Liver (tissue), 8 donors: ENCODE measurements at regions not wholly inside any gene's neighbourhood (a gene's known extent, or its start where the extent isn't known, plus 50 kb on each side); places are given as distances from the start of the nearest gene placed in this dataset.

ENCODE experiments used
- DNase-seq: peaks from one replicate; pipeline ENCODE4 v3.0.0-alpha.2; 2017; ENCODE audit warnings: low spot score
- H3K27ac ChIP-seq, 2 donors: one replicate each; pipeline ENCODE4 v1.7.0; 2013; ENCODE audit warnings: inconsistent platforms in 2 of 2, low read length in 2 of 2, control low read depth in 1 of 2, low read depth in 1 of 2, mild to moderate bottlenecking in 1 of 2
- H3K27me3 ChIP-seq, 4 donors: one replicate each; pipeline versions ENCODE4 v1.6.1 to v1.7.0; 2013; ENCODE audit warnings: low read length in 3 of 4, inconsistent platforms in 1 of 4, mild to moderate bottlenecking in 1 of 4, moderate library complexity in 1 of 4; ENCODE audit not compliant: control insufficient read depth in 4 of 4, insufficient read depth in 4 of 4
- H3K36me3 ChIP-seq, 4 donors: one replicate each; pipeline versions ENCODE4 v1.6.1 to v1.7.0; 2013; ENCODE audit warnings: low read length in 3 of 4, mild to moderate bottlenecking in 3 of 4, low read depth in 1 of 4, moderate library complexity in 1 of 4; ENCODE audit not compliant: control insufficient read depth in 4 of 4, insufficient read depth in 3 of 4
- H3K4me1 ChIP-seq, 4 donors: one replicate each; pipeline versions ENCODE4 v1.6.1 to v1.7.0; 2013; ENCODE audit warnings: low read length in 3 of 4, mild to moderate bottlenecking in 3 of 4, moderate library complexity in 1 of 4; ENCODE audit not compliant: control insufficient read depth in 4 of 4, insufficient read depth in 4 of 4
- H3K4me3 ChIP-seq, 3 donors: one replicate each; pipeline versions ENCODE4 v1.6.1 to v1.7.0; 2013; ENCODE audit warnings: low read length in 3 of 3, control low read depth in 1 of 3, low read depth in 1 of 3, mild to moderate bottlenecking in 1 of 3
- H3K9ac ChIP-seq, 2 donors: one replicate each; pipeline ENCODE4 v1.7.0; 2013; ENCODE audit warnings: low read length in 2 of 2, mild to moderate bottlenecking in 2 of 2, moderate library complexity in 2 of 2, control low read depth in 1 of 2, low read depth in 1 of 2
- H3K9me3 ChIP-seq, 4 donors: one replicate each; pipeline versions ENCODE4 v1.6.1 to v1.7.0; 2013; ENCODE audit warnings: low read length in 3 of 4; ENCODE audit not compliant: control insufficient read depth in 4 of 4
- ATF3 ChIP-seq: IDR thresholded peaks from 2 replicates; pipeline ENCODE4 v1.6.1; 2016; ENCODE audit warnings: antibody characterized with exemption
- EGR1 ChIP-seq, 2 donors: IDR thresholded peaks; 2 replicates each; pipeline ENCODE4 v1.6.1; 2016 to 2018; ENCODE audit warnings: antibody characterized with exemption in 2 of 2, low read depth in 2 of 2
- FOXA1 ChIP-seq: IDR thresholded peaks from 2 replicates; pipeline ENCODE4 v1.6.1; 2016; ENCODE audit warnings: antibody characterized with exemption
- FOXA2 ChIP-seq: IDR thresholded peaks from 2 replicates; pipeline ENCODE4 v1.6.1; 2016; ENCODE audit warnings: antibody characterized with exemption
- HNF4A ChIP-seq, 2 donors: conservative IDR thresholded peaks; 2 replicates each; pipeline ENCODE4 v1.6.1; 2016; ENCODE audit warnings: antibody characterized with exemption in 2 of 2, mild to moderate bottlenecking in 2 of 2
- HNF4G ChIP-seq: IDR thresholded peaks from 2 replicates; pipeline ENCODE4 v1.6.1; 2016; ENCODE audit warnings: antibody characterized with exemption
- JUND ChIP-seq, 2 donors: IDR thresholded peaks; 2 replicates each; pipeline ENCODE4 v1.6.1; 2016; ENCODE audit warnings: antibody characterized with exemption in 2 of 2
- RAD21 ChIP-seq, 2 donors: IDR thresholded peaks; 2 replicates each; pipeline ENCODE4 v1.6.1; 2016; ENCODE audit warnings: antibody characterized with exemption in 2 of 2, mild to moderate bottlenecking in 2 of 2
- RXRA ChIP-seq, 2 donors: IDR thresholded peaks; 2 replicates each; pipeline ENCODE4 v1.6.1; 2017 to 2018; ENCODE audit warnings: antibody characterized with exemption in 2 of 2, mild to moderate bottlenecking in 1 of 2
- SP1 ChIP-seq: IDR thresholded peaks from 2 replicates; pipeline ENCODE4 v1.6.1; 2018; ENCODE audit warnings: antibody characterized with exemption, mild to moderate bottlenecking
- TAF1 ChIP-seq: conservative IDR thresholded peaks from 2 replicates; pipeline ENCODE4 v1.6.1; 2016; ENCODE audit warnings: antibody characterized with exemption, mild to moderate bottlenecking
- YY1 ChIP-seq: IDR thresholded peaks from 2 replicates; pipeline ENCODE4 v1.6.1; 2016; ENCODE audit warnings: antibody characterized with exemption, mild to moderate bottlenecking
- WGBS: extraction: QIAGEN DNeasy Blood & Tissue Kit; methylation state at CpG from one replicate; pipeline ENCODE4 v1.1.7; 2013; 5-methylcytosine and 5-hydroxymethylcytosine counted together
- TF ChIP-seq, protein P1 (sequence below): IDR thresholded peaks from 2 replicates; pipeline ENCODE4 v1.6.1; 2016; ENCODE audit warnings: antibody characterized with exemption
- TF ChIP-seq, protein P2 (sequence below): IDR thresholded peaks from 2 replicates; pipeline ENCODE4 v1.6.1; 2016; ENCODE audit warnings: antibody characterized with exemption, mild to moderate bottlenecking
- TF ChIP-seq, protein P3 (sequence below): fragments of 150-350 bp; IDR thresholded peaks from 2 replicates; pipeline ENCODE4 v1.5.1; 2017; ENCODE audit warnings: improper control_type of control experiment, low read depth, low read length; ENCODE audit not compliant: missing input control
- TF ChIP-seq, protein P4 (sequence below): IDR thresholded peaks from 2 replicates; pipeline ENCODE4 v1.6.1; 2016; ENCODE audit warnings: antibody characterized with exemption
- donor health status: healthy.
- donor health status: healthy.
- donor health status: healthy.
- donor health status: healthy.
- donor health status: healthy.

GRCh38 chr6:65896140-65896539 lies 189.1 kb upstream of the EYS start:
- Histone ChIP-seq H3K9me3 (no peaks in the 10 kb centered on the region), H3K9ac (no peak overlapping the region), H3K4me3 (no peak overlapping the region), H3K27ac (no peak overlapping the region), H3K27me3 (no peaks in the 10 kb centered on the region), H3K4me1 (no peaks in the 10 kb centered on the region), H3K36me3 (no peaks in the 10 kb centered on the region)
- WGBS: 33% methylated on average over 1 of the region's 1 CpG
- no peak for TF ChIP-seq JUND (IDR thresholded peaks at IDR 0.05)
- TF ChIP-seq, protein P1, sequence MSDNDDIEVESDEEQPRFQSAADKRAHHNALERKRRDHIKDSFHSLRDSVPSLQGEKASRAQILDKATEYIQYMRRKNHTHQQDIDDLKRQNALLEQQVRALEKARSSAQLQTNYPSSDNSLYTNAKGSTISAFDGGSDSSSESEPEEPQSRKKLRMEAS: no peak
- TF ChIP-seq HNF4A (conservative IDR thresholded peaks at IDR 0.05): no peak
- no peak for TF ChIP-seq FOXA1
- TF ChIP-seq SP1: no peak
- TF ChIP-seq, protein P2, sequence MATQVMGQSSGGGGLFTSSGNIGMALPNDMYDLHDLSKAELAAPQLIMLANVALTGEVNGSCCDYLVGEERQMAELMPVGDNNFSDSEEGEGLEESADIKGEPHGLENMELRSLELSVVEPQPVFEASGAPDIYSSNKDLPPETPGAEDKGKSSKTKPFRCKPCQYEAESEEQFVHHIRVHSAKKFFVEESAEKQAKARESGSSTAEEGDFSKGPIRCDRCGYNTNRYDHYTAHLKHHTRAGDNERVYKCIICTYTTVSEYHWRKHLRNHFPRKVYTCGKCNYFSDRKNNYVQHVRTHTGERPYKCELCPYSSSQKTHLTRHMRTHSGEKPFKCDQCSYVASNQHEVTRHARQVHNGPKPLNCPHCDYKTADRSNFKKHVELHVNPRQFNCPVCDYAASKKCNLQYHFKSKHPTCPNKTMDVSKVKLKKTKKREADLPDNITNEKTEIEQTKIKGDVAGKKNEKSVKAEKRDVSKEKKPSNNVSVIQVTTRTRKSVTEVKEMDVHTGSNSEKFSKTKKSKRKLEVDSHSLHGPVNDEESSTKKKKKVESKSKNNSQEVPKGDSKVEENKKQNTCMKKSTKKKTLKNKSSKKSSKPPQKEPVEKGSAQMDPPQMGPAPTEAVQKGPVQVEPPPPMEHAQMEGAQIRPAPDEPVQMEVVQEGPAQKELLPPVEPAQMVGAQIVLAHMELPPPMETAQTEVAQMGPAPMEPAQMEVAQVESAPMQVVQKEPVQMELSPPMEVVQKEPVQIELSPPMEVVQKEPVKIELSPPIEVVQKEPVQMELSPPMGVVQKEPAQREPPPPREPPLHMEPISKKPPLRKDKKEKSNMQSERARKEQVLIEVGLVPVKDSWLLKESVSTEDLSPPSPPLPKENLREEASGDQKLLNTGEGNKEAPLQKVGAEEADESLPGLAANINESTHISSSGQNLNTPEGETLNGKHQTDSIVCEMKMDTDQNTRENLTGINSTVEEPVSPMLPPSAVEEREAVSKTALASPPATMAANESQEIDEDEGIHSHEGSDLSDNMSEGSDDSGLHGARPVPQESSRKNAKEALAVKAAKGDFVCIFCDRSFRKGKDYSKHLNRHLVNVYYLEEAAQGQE: no peak
- TF ChIP-seq, protein P3, sequence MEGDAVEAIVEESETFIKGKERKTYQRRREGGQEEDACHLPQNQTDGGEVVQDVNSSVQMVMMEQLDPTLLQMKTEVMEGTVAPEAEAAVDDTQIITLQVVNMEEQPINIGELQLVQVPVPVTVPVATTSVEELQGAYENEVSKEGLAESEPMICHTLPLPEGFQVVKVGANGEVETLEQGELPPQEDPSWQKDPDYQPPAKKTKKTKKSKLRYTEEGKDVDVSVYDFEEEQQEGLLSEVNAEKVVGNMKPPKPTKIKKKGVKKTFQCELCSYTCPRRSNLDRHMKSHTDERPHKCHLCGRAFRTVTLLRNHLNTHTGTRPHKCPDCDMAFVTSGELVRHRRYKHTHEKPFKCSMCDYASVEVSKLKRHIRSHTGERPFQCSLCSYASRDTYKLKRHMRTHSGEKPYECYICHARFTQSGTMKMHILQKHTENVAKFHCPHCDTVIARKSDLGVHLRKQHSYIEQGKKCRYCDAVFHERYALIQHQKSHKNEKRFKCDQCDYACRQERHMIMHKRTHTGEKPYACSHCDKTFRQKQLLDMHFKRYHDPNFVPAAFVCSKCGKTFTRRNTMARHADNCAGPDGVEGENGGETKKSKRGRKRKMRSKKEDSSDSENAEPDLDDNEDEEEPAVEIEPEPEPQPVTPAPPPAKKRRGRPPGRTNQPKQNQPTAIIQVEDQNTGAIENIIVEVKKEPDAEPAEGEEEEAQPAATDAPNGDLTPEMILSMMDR: no peak
- no peak for TF ChIP-seq RXRA (IDR thresholded peaks at IDR 0.05)
- TF ChIP-seq TAF1: no peak
- no peak for TF ChIP-seq EGR1 (IDR thresholded peaks at IDR 0.05; ENCODE audit: low read depth in 2 of 2)
- TF ChIP-seq HNF4G: no peak
- TF ChIP-seq, protein P4, sequence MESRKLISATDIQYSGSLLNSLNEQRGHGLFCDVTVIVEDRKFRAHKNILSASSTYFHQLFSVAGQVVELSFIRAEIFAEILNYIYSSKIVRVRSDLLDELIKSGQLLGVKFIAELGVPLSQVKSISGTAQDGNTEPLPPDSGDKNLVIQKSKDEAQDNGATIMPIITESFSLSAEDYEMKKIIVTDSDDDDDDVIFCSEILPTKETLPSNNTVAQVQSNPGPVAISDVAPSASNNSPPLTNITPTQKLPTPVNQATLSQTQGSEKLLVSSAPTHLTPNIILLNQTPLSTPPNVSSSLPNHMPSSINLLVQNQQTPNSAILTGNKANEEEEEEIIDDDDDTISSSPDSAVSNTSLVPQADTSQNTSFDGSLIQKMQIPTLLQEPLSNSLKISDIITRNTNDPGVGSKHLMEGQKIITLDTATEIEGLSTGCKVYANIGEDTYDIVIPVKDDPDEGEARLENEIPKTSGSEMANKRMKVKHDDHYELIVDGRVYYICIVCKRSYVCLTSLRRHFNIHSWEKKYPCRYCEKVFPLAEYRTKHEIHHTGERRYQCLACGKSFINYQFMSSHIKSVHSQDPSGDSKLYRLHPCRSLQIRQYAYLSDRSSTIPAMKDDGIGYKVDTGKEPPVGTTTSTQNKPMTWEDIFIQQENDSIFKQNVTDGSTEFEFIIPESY: no peak
- TF ChIP-seq ATF3: no peak
- TF ChIP-seq RAD21 (IDR thresholded peaks at IDR 0.05): no peak
- no peak for DNase-seq

DNA sequence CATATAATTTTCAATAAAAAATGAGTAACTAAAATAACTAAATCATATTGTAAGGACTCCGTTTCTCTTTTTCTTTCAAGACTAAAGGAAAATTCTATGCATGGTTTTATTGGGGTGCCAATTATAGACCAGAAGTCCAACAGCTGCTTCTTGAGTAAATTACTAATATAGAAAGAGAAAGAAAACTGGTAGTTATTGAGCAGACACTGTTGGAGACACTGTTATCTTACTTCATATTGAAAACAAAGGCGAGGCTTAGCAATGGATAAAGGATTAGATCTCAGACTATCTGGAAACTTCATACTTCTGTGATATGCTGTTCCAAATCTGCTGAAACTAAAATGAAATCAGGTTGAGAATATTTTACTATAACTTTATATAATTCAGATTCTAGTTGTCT lies 169.6 kb upstream of the EYS start:
- no peak overlapping the region for H3K9ac ChIP-seq
- no peak overlapping the region for H3K27ac ChIP-seq
- no peaks in the 10 kb centered on the region for H3K27me3 ChIP-seq
- no peaks in the 10 kb centered on the region for H3K36me3 ChIP-seq
- no peak overlapping the region for H3K4me3 ChIP-seq
- no peaks in the 10 kb centered on the region for H3K4me1 ChIP-seq
- H3K9me3 ChIP-seq: no peaks in the 10 kb centered on the region
- DNase-seq: no peak
- 59% methylated on average over 2 of the region's 2 CpGs for WGBS
- TF ChIP-seq SP1 (no peak), YY1 (no peak), TAF1 (no peak), ATF3 (no peak), JUND (IDR thresholded peaks at IDR 0.05) (no peak), RXRA (IDR thresholded peaks at IDR 0.05) (no peak), FOXA2 (no peak)
